Tibial nerve (tissue), 4 donors: ENCODE measurements at regions not wholly inside any gene's neighbourhood (a gene's known extent, or its start where the extent isn't known, plus 50 kb on each side); places are given as distances from the start of the nearest gene placed in this dataset.

ENCODE experiments used
- DNase-seq, 2 donors: peaks; one replicate each; pipeline ENCODE4 v3.0.0-alpha.2; 2019; ENCODE audit warnings: low spot score in 2 of 2
- H3K27ac ChIP-seq, 4 donors: fragments of 200-600 bp; sonication (generic) in 3 of 4; one replicate each; pipeline ENCODE4 v1.5.1; 2017 to 2019; ENCODE audit warnings: mild to moderate bottlenecking in 1 of 4
- H3K27me3 ChIP-seq, 2 donors: fragments of 200-600 bp; sonication (generic) in 1 of 2; one replicate each; pipeline versions ENCODE4 v1.5.1 to v1.6.0; 2017 to 2019
- H3K36me3 ChIP-seq, 3 donors: fragments of 200-600 bp; sonication (generic); one replicate each; pipeline ENCODE4 v1.5.1; 2018 to 2019
- H3K4me1 ChIP-seq, 4 donors: fragments of 200-600 bp; sonication (generic) in 3 of 4; one replicate each; pipeline ENCODE4 v1.5.1; 2017 to 2019
- H3K4me3 ChIP-seq, 4 donors: fragments of 200-600 bp; sonication (generic) in 3 of 4; one replicate each; pipeline ENCODE4 v1.5.1; 2017 to 2019; ENCODE audit warnings: mild to moderate bottlenecking in 1 of 4, moderate library complexity in 1 of 4
- H3K9me3 ChIP-seq, 4 donors: fragments of 200-600 bp; sonication (generic) in 3 of 4; one replicate each; pipeline ENCODE4 v1.5.1; 2017 to 2019
- EP300 ChIP-seq, 2 donors: sonication (generic); formaldehyde crosslinking; IDR thresholded peaks; one replicate each; pipeline ENCODE4 v1.6.1; 2017; ENCODE audit warnings: antibody characterized with exemption in 2 of 2, mild to moderate bottlenecking in 1 of 2
- POLR2A ChIP-seq, 2 donors: fragments of 450-650 bp; IDR thresholded peaks; one replicate each; pipeline ENCODE4 v1.6.1; 2017; ENCODE audit warnings: antibody characterized with exemption in 2 of 2, mild to moderate bottlenecking in 2 of 2, moderate library complexity in 2 of 2
- WGBS, 2 donors: methylation state at CpG; one replicate each; pipeline ENCODE4 v1.1.5; 2018; 5-methylcytosine and 5-hydroxymethylcytosine counted together
- TF ChIP-seq, protein P1 (sequence below), 5 experiments: fragments of 200-600 bp in 3 of 5; fragments of 450-650 bp in 2 of 5; sonication (generic) in 3 of 5; IDR thresholded peaks; one replicate each; pipeline ENCODE4 v1.5.1; 2016 to 2019; ENCODE audit warnings: antibody characterized with exemption in 5 of 5, mild to moderate bottlenecking in 3 of 5, moderate library complexity in 2 of 5

DNA sequence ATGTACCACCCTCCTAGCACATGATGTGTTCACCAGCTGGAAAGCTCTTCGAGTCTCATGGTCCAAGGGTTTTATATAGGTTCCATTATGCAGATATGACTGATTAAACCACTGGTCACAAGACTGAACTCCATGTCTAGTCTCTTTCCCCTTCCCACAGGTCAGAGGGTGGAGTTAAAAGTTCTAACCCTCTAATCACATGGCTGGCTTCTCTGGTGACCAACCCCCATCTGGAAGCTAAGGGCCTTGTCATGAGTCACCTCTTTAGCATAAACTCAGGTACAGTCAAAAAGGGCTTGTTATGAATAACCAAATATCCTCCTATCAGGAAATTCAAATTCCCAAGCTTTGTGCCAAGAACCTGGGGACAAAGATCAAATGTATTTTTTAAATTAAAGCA is 52.0 kb upstream of the KLHL31 start:
- WGBS, 2 donors = 70 to 75% methylated on average over 1 of the region's 1 CpG
- no peaks in the 10 kb centered on the region for H3K4me1 ChIP-seq

DNA sequence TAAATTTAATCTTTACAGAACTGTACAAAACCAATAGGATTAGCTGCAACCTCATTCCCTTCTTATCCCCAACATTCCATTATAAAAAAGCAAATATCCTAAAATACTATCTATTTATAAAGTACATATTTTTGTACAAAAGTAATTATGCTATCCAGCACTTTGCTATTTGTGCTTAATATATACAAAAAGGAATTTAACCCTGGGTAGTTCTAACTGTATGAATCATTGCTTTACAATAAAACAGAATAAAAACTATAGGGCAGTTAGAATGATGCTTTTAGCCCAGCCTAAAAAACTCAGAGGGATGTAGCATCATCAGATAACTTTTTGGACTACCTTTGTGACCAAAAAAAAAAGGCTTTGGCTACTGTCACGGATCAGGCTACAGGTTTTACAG is 49.9 kb upstream of the KLHL31 start:
- Histone ChIP-seq H3K4me1 (no peaks in the 10 kb centered on the region), H3K27ac (no peak overlapping the region), H3K4me3 (no peak overlapping the region), H3K9me3 (no peaks in the 10 kb centered on the region), H3K36me3 (no peaks in the 10 kb centered on the region), H3K27me3 (no peaks in the 10 kb centered on the region)
- TF ChIP-seq, protein P1, sequence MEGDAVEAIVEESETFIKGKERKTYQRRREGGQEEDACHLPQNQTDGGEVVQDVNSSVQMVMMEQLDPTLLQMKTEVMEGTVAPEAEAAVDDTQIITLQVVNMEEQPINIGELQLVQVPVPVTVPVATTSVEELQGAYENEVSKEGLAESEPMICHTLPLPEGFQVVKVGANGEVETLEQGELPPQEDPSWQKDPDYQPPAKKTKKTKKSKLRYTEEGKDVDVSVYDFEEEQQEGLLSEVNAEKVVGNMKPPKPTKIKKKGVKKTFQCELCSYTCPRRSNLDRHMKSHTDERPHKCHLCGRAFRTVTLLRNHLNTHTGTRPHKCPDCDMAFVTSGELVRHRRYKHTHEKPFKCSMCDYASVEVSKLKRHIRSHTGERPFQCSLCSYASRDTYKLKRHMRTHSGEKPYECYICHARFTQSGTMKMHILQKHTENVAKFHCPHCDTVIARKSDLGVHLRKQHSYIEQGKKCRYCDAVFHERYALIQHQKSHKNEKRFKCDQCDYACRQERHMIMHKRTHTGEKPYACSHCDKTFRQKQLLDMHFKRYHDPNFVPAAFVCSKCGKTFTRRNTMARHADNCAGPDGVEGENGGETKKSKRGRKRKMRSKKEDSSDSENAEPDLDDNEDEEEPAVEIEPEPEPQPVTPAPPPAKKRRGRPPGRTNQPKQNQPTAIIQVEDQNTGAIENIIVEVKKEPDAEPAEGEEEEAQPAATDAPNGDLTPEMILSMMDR (IDR thresholded peaks at IDR 0.05) = no peak
- TF ChIP-seq EP300 (IDR thresholded peaks at IDR 0.05) (no peak), POLR2A (IDR thresholded peaks at IDR 0.05) (no peak)
- WGBS, 2 donors = 82 to 89% methylated on average over 1 of the region's 1 CpG
- DNase-seq = no peak

More for the DNA sequence above, 52.0 kb upstream of the KLHL31 start:
- TF ChIP-seq, protein P1 (IDR thresholded peaks at IDR 0.05) = no peak
- TF ChIP-seq POLR2A (IDR thresholded peaks at IDR 0.05) (no peak), EP300 (IDR thresholded peaks at IDR 0.05) (no peak)
- Histone ChIP-seq H3K36me3 (no peaks in the 10 kb centered on the region), H3K9me3 (no peaks in the 10 kb centered on the region), H3K4me3 (no peak overlapping the region), H3K27ac (no peak overlapping the region), H3K27me3 (no peaks in the 10 kb centered on the region)
- DNase-seq = no peak
